ENCODE measurements at regions not wholly inside any gene's neighbourhood (a gene's known extent, or its start where the extent isn't known, plus 50 kb on each side); places are given as distances from the start of the nearest gene placed in this dataset.
"Not testable (repeated sequence)": the region's sequence is repeated elsewhere in the genome, so short reads cannot be mapped to it uniquely, and the experiment has no call there.

DNA sequence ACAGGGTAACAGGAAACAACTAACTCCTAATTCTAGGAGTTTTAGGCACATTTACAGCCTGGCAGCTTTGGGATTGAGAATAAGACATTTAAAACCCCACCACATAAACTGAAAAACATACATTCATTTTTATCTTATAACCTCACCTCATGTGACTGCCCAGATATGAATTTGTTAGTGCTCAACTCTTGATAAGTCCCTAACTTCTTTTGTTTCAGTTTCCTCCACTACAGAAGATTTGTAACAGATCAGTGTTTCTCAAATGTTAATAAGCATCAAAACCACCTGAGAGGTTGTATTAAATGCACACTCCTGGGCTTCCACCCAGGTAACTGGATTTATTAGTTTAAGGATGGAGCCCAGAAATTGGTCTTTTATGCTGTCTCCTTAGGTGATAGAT, 190.1 kb upstream of the ARID1B start:
- no peak overlapping the region for H3K27ac ChIP-seq (ENCODE audit: low read depth, low read length)
- POLR2A ChIA-PET = no interaction called here
- H2AFZ ChIP-seq (ENCODE audit: low read depth, low read length, poor library complexity, severe bottlenecking) = no peak overlapping the region

GRCh38 chr6:156585859-156586258, 191.3 kb upstream of the ARID1B start:
- no peak overlapping the region for H2AFZ ChIP-seq (ENCODE audit: low read depth, low read length, poor library complexity, severe bottlenecking)
- H3K36me3 ChIP-seq (ENCODE audit: control insufficient read depth in 1 of 2, insufficient read depth in 2 of 2, low read length in 2 of 2) = no peaks in the 10 kb centered on the region
- H4K20me1 ChIP-seq (ENCODE audit: insufficient read depth) = no peaks in the 10 kb centered on the region
- intact Hi-C loops (cut with micrococcal nuclease) = no loop called here
- no peak for TF ChIP-seq YY1 (IDR thresholded peaks at IDR 0.05; ENCODE audit: extremely low read depth, insufficient replicate concordance, low read depth, low read length)
- TF ChIP-seq MAX (IDR thresholded peaks at IDR 0.05) = no peak
- no peak for TF ChIP-seq SRF (IDR thresholded peaks at IDR 0.05; ENCODE audit: low read depth)
- TF ChIP-seq POLR2A (IDR thresholded peaks at IDR 0.05; ENCODE audit: borderline replicate concordance, extremely low read depth, insufficient read depth, insufficient read length) = no peak
- TF ChIP-seq, protein P1, sequence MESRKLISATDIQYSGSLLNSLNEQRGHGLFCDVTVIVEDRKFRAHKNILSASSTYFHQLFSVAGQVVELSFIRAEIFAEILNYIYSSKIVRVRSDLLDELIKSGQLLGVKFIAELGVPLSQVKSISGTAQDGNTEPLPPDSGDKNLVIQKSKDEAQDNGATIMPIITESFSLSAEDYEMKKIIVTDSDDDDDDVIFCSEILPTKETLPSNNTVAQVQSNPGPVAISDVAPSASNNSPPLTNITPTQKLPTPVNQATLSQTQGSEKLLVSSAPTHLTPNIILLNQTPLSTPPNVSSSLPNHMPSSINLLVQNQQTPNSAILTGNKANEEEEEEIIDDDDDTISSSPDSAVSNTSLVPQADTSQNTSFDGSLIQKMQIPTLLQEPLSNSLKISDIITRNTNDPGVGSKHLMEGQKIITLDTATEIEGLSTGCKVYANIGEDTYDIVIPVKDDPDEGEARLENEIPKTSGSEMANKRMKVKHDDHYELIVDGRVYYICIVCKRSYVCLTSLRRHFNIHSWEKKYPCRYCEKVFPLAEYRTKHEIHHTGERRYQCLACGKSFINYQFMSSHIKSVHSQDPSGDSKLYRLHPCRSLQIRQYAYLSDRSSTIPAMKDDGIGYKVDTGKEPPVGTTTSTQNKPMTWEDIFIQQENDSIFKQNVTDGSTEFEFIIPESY (IDR thresholded peaks at IDR 0.05; ENCODE audit: extremely low read depth, insufficient replicate concordance, low read length) = no peak
- TF ChIP-seq ZFX (IDR thresholded peaks at IDR 0.05) = no peak
- no peak for TF ChIP-seq SIN3A (IDR thresholded peaks at IDR 0.05; ENCODE audit: low read depth)
- POLR2A ChIA-PET = no interaction called here
- H3K4me3 ChIP-seq (replicated peaks in 1 of 2; ENCODE audit: low read depth in 1 of 2, low read length in 2 of 2) = no peak overlapping the region
- H3K27ac ChIP-seq (ENCODE audit: low read depth, low read length) = no peak overlapping the region
- H3K27me3 ChIP-seq (ENCODE audit: insufficient read depth, low read length) = no peaks in the 10 kb centered on the region
- BruUV-seq (replicated peaks) = no TSS peak
- no peak overlapping the region for H3K4me2 ChIP-seq (ENCODE audit: low read length)
- DNase-seq (ENCODE audit: low read depth, low spot score) (no peak), ATAC-seq (no peak)
- RAD21 ChIA-PET (ENCODE audit: low non-redundant PET in 1 of 2, low total read pairs in 2 of 2, uncharacterized antibody in 2 of 2, unreplicated experiment in 2 of 2) = no interaction called here
- H3K9ac ChIP-seq (ENCODE audit: low read length) = no peak overlapping the region
- H3K9me2 ChIP-seq (ENCODE audit: insufficient read depth) = no peaks in the 10 kb centered on the region
- CTCF ChIA-PET = no interaction called here
- no peaks in the 10 kb centered on the region for H3K4me1 ChIP-seq (ENCODE audit: control insufficient read depth in 1 of 2, insufficient read depth in 2 of 2, low read length in 2 of 2)
- H3K79me2 ChIP-seq (ENCODE audit: insufficient read depth, low read length) = no peaks in the 10 kb centered on the region
- H3K9me3 ChIP-seq (ENCODE audit: control insufficient read depth in 1 of 2, insufficient read depth in 1 of 2, low read depth in 1 of 2, low read length in 2 of 2) = no peaks in the 10 kb centered on the region

More for the DNA sequence above, 190.1 kb upstream of the ARID1B start:
- BruUV-seq (replicated peaks) = no TSS peak
- Histone ChIP-seq H4K20me1 (ENCODE audit: insufficient read depth) (no peaks in the 10 kb centered on the region), H3K4me3 (replicated peaks in 1 of 2; ENCODE audit: low read depth in 1 of 2, low read length in 2 of 2) (no peak overlapping the region), H3K9me2 (ENCODE audit: insufficient read depth) (no peaks in the 10 kb centered on the region), H3K79me2 (ENCODE audit: insufficient read depth, low read length) (no peaks in the 10 kb centered on the region), H3K36me3 (ENCODE audit: control insufficient read depth in 1 of 2, insufficient read depth in 2 of 2, low read length in 2 of 2) (no peaks in the 10 kb centered on the region), H3K4me1 (ENCODE audit: control insufficient read depth in 1 of 2, insufficient read depth in 2 of 2, low read length in 2 of 2) (no peaks in the 10 kb centered on the region), H3K9me3 (ENCODE audit: control insufficient read depth in 1 of 2, insufficient read depth in 1 of 2, low read depth in 1 of 2, low read length in 2 of 2) (no peaks in the 10 kb centered on the region), H3K4me2 (ENCODE audit: low read length) (no peak overlapping the region), H3K27me3 (ENCODE audit: insufficient read depth, low read length) (no peaks in the 10 kb centered on the region), H3K9ac (ENCODE audit: low read length) (no peak overlapping the region)
- ChIA-PET CTCF (no interaction called here), RAD21 (ENCODE audit: low non-redundant PET in 1 of 2, low total read pairs in 2 of 2, uncharacterized antibody in 2 of 2, unreplicated experiment in 2 of 2) (no interaction called here)
- ATAC-seq (no peak), DNase-seq (ENCODE audit: low read depth, low spot score) (no peak)
- intact Hi-C loops (cut with micrococcal nuclease) = no loop called here
- TF ChIP-seq EGR1 (IDR thresholded peaks at IDR 0.05; ENCODE audit: low read depth) (no peak), RAD21 (IDR thresholded peaks at IDR 0.05; ENCODE audit: low read depth) (no peak), FOSL1 (IDR thresholded peaks at IDR 0.05; ENCODE audit: low read depth) (no peak), EZH2 (IDR thresholded peaks at IDR 0.05) (no peak), ZFX (IDR thresholded peaks at IDR 0.05) (no peak), SIN3A (IDR thresholded peaks at IDR 0.05; ENCODE audit: low read depth) (no peak), JUND (IDR thresholded peaks at IDR 0.05) (no peak), CBX3 (IDR thresholded peaks at IDR 0.05; ENCODE audit: low read depth) (no peak), ATF3 (IDR thresholded peaks at IDR 0.05) (no peak), EZH2phosphoT487 (IDR thresholded peaks at IDR 0.05; ENCODE audit: borderline replicate concordance) (no peak), POLR2A (IDR thresholded peaks at IDR 0.05; ENCODE audit: borderline replicate concordance, extremely low read depth, insufficient read depth, insufficient read length) (no peak)

- DNase-seq (ENCODE audit: low read depth, low spot score); H3K27ac ChIP-seq (ENCODE audit: low read depth, low read length); H3K9me3 ChIP-seq (ENCODE audit: control insufficient read depth in 1 of 2, insufficient read depth in 1 of 2, low read depth in 1 of 2, low read length in 2 of 2); H3K9ac ChIP-seq (ENCODE audit: low read length); H3K9me2 ChIP-seq (ENCODE audit: insufficient read depth); H3K4me3 ChIP-seq (replicated peaks in 1 of 2; ENCODE audit: low read depth in 1 of 2, low read length in 2 of 2); H3K4me1 ChIP-seq (ENCODE audit: control insufficient read depth in 1 of 2, insufficient read depth in 2 of 2, low read length in 2 of 2); H4K20me1 ChIP-seq (ENCODE audit: insufficient read depth); RAD21 ChIA-PET (ENCODE audit: low non-redundant PET in 1 of 2, low total read pairs in 2 of 2, uncharacterized antibody in 2 of 2, unreplicated experiment in 2 of 2); H3K27me3 ChIP-seq (ENCODE audit: insufficient read depth, low read length); H3K79me2 ChIP-seq (ENCODE audit: insufficient read depth, low read length); intact Hi-C loops (cut with micrococcal nuclease); CTCF ChIA-PET; ATAC-seq; H3K4me2 ChIP-seq (ENCODE audit: low read length); H2AFZ ChIP-seq (ENCODE audit: low read depth, low read length, poor library complexity, severe bottlenecking); H3K36me3 ChIP-seq (ENCODE audit: control insufficient read depth in 1 of 2, insufficient read depth in 2 of 2, low read length in 2 of 2); POLR2A ChIA-PET; BruUV-seq (replicated peaks): not testable (repeated sequence)
Observed at GRCh38 chr6:156584121-156584520, 193.1 kb upstream of the ARID1B start.
